ENCODE measurements at regions not wholly inside any gene's neighbourhood (a gene's known extent, or its start where the extent isn't known, plus 50 kb on each side); places are given as distances from the start of the nearest gene placed in this dataset.

GRCh38 chr1:90443354-90443753 lies 273.7 kb downstream of the BARHL2 start:
- intact Hi-C loops (cut with DNase I; ENCODE audit: low total_unique reads): no loop called here
- no peaks in the 10 kb centered on the region for H3K36me3 ChIP-seq (ENCODE audit: low read depth, missing control alignments)
- TF ChIP-seq CTCF (IDR thresholded peaks at IDR 0.05): no peak
- TF ChIP-seq POLR2A (IDR thresholded peaks at IDR 0.05): no peak
- H3K27me3 ChIP-seq: no peaks in the 10 kb centered on the region
- no peaks in the 10 kb centered on the region for H3K4me1 ChIP-seq
- H3K9me3 ChIP-seq: no peaks in the 10 kb centered on the region
- no peak overlapping the region for H3K27ac ChIP-seq
- 91 to 93% methylated on average over 4 of the region's 4 CpGs for WGBS, 2 donors
- H3K4me3 ChIP-seq: no peak overlapping the region
- DNase-seq: no peak

GRCh38 chr1:90435351-90435750 lies 281.8 kb downstream of the BARHL2 start:
- TF ChIP-seq CTCF (IDR thresholded peaks at IDR 0.05) (no peak), POLR2A (IDR thresholded peaks at IDR 0.05) (no peak)
- H3K9me3 ChIP-seq: no peaks in the 10 kb centered on the region
- no peaks in the 10 kb centered on the region for H3K36me3 ChIP-seq (ENCODE audit: low read depth, missing control alignments)
- no peak overlapping the region for H3K4me3 ChIP-seq
- H3K27me3 ChIP-seq: no peaks in the 10 kb centered on the region
- no peaks in the 10 kb centered on the region for H3K4me1 ChIP-seq
- WGBS, 2 donors: 86% methylated on average over 3 of the region's 3 CpGs
- no peak for DNase-seq
- no peak overlapping the region for H3K27ac ChIP-seq
- intact Hi-C loops (cut with DNase I; ENCODE audit: low total_unique reads): no loop called here

GRCh38 chr1:90434460-90434859 lies 282.6 kb downstream of the BARHL2 start:
- no peaks in the 10 kb centered on the region for H3K4me1 ChIP-seq
- 70 to 71% methylated on average over 2 of the region's 2 CpGs for WGBS, 2 donors
- intact Hi-C loops (cut with DNase I; ENCODE audit: low total_unique reads): no loop called here
- H3K4me3 ChIP-seq: no peak overlapping the region
- H3K36me3 ChIP-seq (ENCODE audit: low read depth, missing control alignments): no peaks in the 10 kb centered on the region
- H3K27me3 ChIP-seq: no peaks in the 10 kb centered on the region
- no peaks in the 10 kb centered on the region for H3K9me3 ChIP-seq
- TF ChIP-seq POLR2A (IDR thresholded peaks at IDR 0.05) (no peak), CTCF (IDR thresholded peaks at IDR 0.05) (no peak)
- DNase-seq: no peak
- no peak overlapping the region for H3K27ac ChIP-seq

GRCh38 chr1:90417126-90417525 lies 300.0 kb downstream of the BARHL2 start:
- intact Hi-C loops (cut with DNase I; ENCODE audit: low total_unique reads): no loop called here
- H3K27me3 ChIP-seq: no peaks in the 10 kb centered on the region

More at GRCh38 chr1:90417126-90417525, 300.0 kb downstream of the BARHL2 start:
- no peaks in the 10 kb centered on the region for H3K36me3 ChIP-seq (ENCODE audit: low read depth, missing control alignments)
- H3K27ac ChIP-seq: no peak overlapping the region
- H3K4me3 ChIP-seq: no peak overlapping the region
- DNase-seq: no peak
- no peaks in the 10 kb centered on the region for H3K9me3 ChIP-seq
- TF ChIP-seq POLR2A (IDR thresholded peaks at IDR 0.05) (no peak), CTCF (IDR thresholded peaks at IDR 0.05) (no peak)
- no peaks in the 10 kb centered on the region for H3K4me1 ChIP-seq
